A673 (cell line): ENCODE measurements at regions not wholly inside any gene's neighbourhood (a gene's known extent, or its start where the extent isn't known, plus 50 kb on each side); places are given as distances from the start of the nearest gene placed in this dataset.

Experiments
- EZH2 ChIP-seq: fragments of 200-600 bp; sonication (generic); IDR thresholded peaks from 2 replicates; pipeline ENCODE4 v1.6.1; 2017; ENCODE audit warnings: borderline replicate concordance, low read depth, mild to moderate bottlenecking, mixed read lengths, antibody characterized with exemption, low read length; ENCODE audit not compliant: poor library complexity, severe bottlenecking
- TF ChIP-seq, protein P1 (sequence below): fragments of 300-800, 200-600 bp; sonication (generic); conservative IDR thresholded peaks from 2 replicates; pipeline ENCODE4 v1.5.1; 2017; ENCODE audit warnings: low read depth, mild to moderate bottlenecking, antibody characterized with exemption, low read length, moderate library complexity, mixed read lengths

DNA sequence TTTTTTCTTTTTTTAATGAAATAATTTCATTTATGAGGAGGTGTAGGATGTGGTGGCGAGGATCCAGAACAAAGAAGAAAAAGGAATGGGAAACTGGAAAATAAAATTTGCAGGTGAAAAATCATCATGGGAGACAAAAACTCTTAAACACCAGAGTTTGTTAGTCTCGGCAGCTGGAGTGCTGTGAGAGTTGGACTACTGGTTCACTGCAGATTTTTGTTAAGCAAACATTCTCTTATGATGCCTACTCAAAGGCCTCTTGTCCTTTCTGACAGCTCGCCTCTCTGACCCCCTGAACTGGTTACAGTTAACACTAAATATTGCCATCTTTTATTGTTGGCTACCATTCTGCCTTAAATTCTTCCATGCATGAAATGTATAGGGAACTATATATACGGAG, 152.4 kb upstream of the DPH6 start:
- no peak for TF ChIP-seq EZH2
- TF ChIP-seq, protein P1, sequence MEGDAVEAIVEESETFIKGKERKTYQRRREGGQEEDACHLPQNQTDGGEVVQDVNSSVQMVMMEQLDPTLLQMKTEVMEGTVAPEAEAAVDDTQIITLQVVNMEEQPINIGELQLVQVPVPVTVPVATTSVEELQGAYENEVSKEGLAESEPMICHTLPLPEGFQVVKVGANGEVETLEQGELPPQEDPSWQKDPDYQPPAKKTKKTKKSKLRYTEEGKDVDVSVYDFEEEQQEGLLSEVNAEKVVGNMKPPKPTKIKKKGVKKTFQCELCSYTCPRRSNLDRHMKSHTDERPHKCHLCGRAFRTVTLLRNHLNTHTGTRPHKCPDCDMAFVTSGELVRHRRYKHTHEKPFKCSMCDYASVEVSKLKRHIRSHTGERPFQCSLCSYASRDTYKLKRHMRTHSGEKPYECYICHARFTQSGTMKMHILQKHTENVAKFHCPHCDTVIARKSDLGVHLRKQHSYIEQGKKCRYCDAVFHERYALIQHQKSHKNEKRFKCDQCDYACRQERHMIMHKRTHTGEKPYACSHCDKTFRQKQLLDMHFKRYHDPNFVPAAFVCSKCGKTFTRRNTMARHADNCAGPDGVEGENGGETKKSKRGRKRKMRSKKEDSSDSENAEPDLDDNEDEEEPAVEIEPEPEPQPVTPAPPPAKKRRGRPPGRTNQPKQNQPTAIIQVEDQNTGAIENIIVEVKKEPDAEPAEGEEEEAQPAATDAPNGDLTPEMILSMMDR: no peak
